Activated naive CD4-positive, alpha-beta T cell treated with anti-CD3 and anti-CD28 coated beads, Interleukin-2, amount 10 ng/mL, durations not matched to agents 7 days and 5 days (primary cell): ENCODE measurements at regions not wholly inside any gene's neighbourhood (a gene's known extent, or its start where the extent isn't known, plus 50 kb on each side); places are given as distances from the start of the nearest gene placed in this dataset.

Source experiments
- CTCF ChIA-PET: fragments of 350-600 bp; sonication (Branson Sonifier 250); formaldehyde crosslinking; loops from one replicate; lab custom pipeline; 2021; ENCODE audit warnings: antibody characterized with exemption; lab: Charles Lee
- DNase-seq: peaks from one replicate; pipeline ENCODE4 v3.0.0-alpha.2; 2020
- H3K27ac Mint-ChIP-seq: one replicate; pipeline ENCODE4 v1.8.0; 2021; ENCODE audit warnings: mild to moderate bottlenecking, moderate library complexity, mixed read lengths
- H3K27me3 Mint-ChIP-seq: one replicate; pipeline ENCODE4 v1.8.0; 2021; ENCODE audit warnings: mild to moderate bottlenecking, mixed read lengths
- H3K36me3 Mint-ChIP-seq: one replicate; pipeline ENCODE4 v1.8.0; 2021; ENCODE audit warnings: mixed read lengths
- H3K4me1 Mint-ChIP-seq: one replicate; pipeline ENCODE4 v1.8.0; 2021; ENCODE audit warnings: mixed read lengths
- H3K4me3 Mint-ChIP-seq: one replicate; pipeline ENCODE4 v1.8.0; 2021; ENCODE audit warnings: mild to moderate bottlenecking, moderate library complexity, mixed read lengths
- H3K9me3 Mint-ChIP-seq: one replicate; pipeline ENCODE4 v1.8.0; 2021; ENCODE audit warnings: mixed read lengths

DNA sequence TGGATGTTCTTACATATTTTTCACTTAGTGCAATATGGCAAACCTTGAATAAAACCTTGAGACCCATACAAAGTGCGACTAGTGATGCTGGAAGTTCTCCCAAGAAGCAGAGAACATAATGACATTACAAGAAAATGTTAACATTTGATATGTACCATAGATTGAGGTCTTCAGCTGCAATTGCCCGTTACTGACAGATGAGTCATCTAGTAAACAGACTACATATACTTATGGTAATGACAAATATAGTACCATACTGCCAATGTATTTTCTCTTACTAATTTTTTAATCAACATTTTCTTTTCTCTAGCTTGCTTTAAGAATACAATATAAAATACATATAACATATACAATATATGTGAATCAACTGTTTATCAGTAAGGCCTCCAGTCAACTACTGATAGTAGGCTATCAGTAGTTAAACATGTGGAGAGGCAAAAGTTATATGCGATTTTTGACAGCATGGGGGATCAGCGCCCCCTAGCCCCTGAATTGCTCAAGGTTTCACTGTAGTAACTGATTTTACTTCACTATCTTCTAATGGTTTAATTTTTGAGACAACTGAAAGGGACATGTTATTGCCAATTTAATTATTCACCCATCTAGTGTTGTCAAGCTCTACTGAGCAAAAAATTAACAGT is 166.7 kb upstream of the ADGRB3 start:
- H3K4me3 Mint-ChIP-seq, result no peak overlapping the region
- no peaks in the 10 kb centered on the region for H3K4me1 Mint-ChIP-seq
- no peaks in the 10 kb centered on the region for H3K36me3 Mint-ChIP-seq
- no peaks in the 10 kb centered on the region for H3K27me3 Mint-ChIP-seq
- H3K27ac Mint-ChIP-seq, result no peak overlapping the region
- DNase-seq, result no peak
- CTCF ChIA-PET, result no interaction called here
- peaks cover 3% of the 10 kb centered on the region for H3K9me3 Mint-ChIP-seq

DNA sequence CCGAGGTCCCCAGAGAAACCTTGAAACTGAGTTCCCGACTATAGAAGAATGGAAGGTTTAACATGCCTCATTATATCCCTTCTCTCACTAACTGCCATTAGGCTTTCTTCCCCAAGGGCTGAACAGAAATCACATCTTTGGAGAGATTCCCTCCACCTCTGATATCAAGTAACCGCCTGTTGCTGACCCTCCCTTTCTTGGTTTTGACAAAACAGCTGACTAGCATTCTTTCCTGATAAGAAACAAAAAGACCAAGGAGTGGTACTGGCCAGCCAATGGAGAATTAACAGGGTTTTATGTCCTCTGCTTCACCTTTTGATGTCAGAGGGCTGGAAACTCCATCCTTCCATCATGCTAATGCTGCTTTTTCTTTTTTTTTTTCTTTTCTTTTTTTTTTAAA is 176.6 kb upstream of the ADGRB3 start:
- Mint-ChIP-seq H3K4me3 (no peak overlapping the region), H3K27me3 (no peaks in the 10 kb centered on the region), H3K4me1 (no peaks in the 10 kb centered on the region), H3K36me3 (no peaks in the 10 kb centered on the region), H3K27ac (no peak overlapping the region), H3K9me3 (peaks cover 12% of the 10 kb centered on the region)
- CTCF ChIA-PET, result no interaction called here
- DNase-seq, result no peak

DNA sequence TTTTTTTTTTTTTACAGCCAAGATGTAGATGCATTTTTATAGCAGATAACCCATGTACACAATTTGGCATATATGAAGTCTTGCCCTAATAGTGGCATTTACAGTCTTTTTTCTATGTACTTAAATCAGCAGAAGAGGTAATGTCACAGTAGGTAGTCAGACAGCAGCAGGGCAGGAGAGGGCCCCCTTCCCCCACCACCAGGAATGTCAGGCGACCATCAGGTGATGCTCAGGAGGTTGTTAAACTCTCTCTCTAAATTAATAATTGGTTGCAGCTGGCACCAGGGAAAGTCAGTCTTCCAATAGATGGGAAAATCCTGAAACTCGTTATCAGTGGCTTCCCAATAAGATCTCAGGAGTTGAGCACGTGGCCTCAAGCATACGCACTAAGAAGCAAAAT is 188.0 kb upstream of the ADGRB3 start:
- no peak overlapping the region for H3K27ac Mint-ChIP-seq
- no peaks in the 10 kb centered on the region for H3K36me3 Mint-ChIP-seq
- no peaks in the 10 kb centered on the region for H3K27me3 Mint-ChIP-seq
- peaks cover 9% of the 10 kb centered on the region for H3K9me3 Mint-ChIP-seq
- H3K4me3 Mint-ChIP-seq, result no peak overlapping the region
- H3K4me1 Mint-ChIP-seq, result no peaks in the 10 kb centered on the region
- no peak for DNase-seq
- CTCF ChIA-PET, result no interaction called here

DNA sequence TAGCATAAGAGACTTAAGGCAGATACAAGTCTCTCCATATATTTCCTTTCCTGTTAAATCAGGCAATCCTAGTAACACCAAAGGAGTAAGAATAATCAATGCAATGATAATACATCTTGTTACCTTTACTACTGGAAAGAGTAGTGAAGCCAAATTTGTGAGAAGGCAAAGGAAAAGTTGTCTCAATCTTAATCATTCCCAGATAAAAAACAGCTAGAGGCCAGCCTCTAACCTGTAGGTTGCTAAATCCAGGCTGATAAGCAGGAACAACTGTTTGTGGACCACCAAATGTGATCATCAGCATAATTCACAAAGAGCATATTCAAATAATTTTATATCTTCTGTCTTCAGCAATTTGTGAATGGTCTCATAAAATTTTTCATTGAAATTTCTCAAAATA is 189.2 kb upstream of the ADGRB3 start:
- H3K4me1 Mint-ChIP-seq, result no peaks in the 10 kb centered on the region
- H3K9me3 Mint-ChIP-seq, result peaks cover 2% of the 10 kb centered on the region
- no peak for DNase-seq
- no peak overlapping the region for H3K4me3 Mint-ChIP-seq
- CTCF ChIA-PET, result no interaction called here
- H3K27me3 Mint-ChIP-seq, result no peaks in the 10 kb centered on the region
- H3K36me3 Mint-ChIP-seq, result no peaks in the 10 kb centered on the region
- no peak overlapping the region for H3K27ac Mint-ChIP-seq

DNA sequence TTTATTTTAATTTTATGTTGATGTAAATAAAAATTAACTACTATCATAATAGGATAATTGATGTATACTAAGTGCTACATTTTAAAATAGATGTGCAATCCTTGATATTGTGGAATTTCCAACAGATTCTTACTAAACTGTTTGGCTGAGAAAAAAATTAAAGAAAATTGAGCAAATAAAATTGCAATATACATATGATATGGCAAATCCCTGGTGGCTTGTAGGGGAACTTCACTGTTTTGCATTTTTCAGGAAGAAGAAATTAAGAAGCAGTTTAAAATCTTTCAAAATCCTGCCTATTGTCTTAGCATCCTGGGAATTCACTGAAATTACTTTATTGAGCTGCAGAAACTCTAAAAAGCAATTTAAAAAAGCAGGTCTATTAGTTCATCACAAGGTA is 191.4 kb upstream of the ADGRB3 start:
- Mint-ChIP-seq H3K9me3 (peaks cover 4% of the 10 kb centered on the region), H3K4me1 (no peaks in the 10 kb centered on the region), H3K36me3 (no peaks in the 10 kb centered on the region), H3K27ac (no peak overlapping the region), H3K4me3 (no peak overlapping the region), H3K27me3 (no peaks in the 10 kb centered on the region)
- CTCF ChIA-PET, result no interaction called here
- no peak for DNase-seq

DNA sequence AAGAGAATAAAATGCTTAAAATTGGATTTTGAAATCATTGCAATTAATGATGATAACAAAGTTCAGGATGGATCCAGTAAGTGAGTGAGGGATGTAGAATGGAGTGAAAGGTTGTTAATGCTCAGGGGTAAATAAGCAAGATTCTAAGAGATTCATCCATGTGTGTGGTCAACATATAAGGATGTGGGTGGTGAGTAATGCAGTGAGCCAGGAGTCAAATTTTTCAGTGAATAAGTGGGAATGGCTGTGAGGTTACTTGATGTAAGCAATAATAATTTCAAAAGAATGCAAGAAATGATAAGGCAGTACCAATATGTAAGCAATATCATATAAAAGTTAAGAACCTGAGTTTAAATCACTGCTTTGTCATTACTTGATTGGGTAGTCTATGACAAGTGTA is 207.5 kb upstream of the ADGRB3 start:
- no peak for DNase-seq
- Mint-ChIP-seq H3K27me3 (no peaks in the 10 kb centered on the region), H3K9me3 (peaks cover 3% of the 10 kb centered on the region), H3K4me1 (no peaks in the 10 kb centered on the region), H3K27ac (no peak overlapping the region), H3K4me3 (no peak overlapping the region), H3K36me3 (no peaks in the 10 kb centered on the region)
- CTCF ChIA-PET, result no interaction called here

DNA sequence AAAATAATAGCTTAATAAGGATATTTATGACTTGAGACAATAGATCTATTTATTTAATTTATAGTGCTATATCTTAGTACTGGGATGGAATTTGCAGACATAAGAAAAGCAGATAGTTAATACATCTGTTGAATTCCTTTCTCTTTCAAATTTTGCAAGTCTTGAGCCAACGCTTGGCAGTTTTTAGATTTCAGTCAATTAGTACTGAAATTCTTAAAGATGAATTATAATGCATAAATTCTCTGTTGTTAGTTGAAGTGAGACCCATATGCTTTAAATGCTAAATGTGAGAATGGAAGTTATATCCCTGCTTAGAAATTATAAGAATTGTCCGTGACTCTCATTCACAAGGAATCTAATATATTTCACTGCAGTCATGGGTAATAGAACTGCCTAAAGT is 225.1 kb upstream of the ADGRB3 start:
- H3K4me1 Mint-ChIP-seq, result no peaks in the 10 kb centered on the region
- no peak overlapping the region for H3K27ac Mint-ChIP-seq
- CTCF ChIA-PET, result no interaction called here
- H3K36me3 Mint-ChIP-seq, result no peaks in the 10 kb centered on the region
- H3K9me3 Mint-ChIP-seq, result peaks cover 3% of the 10 kb centered on the region
- no peaks in the 10 kb centered on the region for H3K27me3 Mint-ChIP-seq
- DNase-seq, result no peak
- no peak overlapping the region for H3K4me3 Mint-ChIP-seq

DNA sequence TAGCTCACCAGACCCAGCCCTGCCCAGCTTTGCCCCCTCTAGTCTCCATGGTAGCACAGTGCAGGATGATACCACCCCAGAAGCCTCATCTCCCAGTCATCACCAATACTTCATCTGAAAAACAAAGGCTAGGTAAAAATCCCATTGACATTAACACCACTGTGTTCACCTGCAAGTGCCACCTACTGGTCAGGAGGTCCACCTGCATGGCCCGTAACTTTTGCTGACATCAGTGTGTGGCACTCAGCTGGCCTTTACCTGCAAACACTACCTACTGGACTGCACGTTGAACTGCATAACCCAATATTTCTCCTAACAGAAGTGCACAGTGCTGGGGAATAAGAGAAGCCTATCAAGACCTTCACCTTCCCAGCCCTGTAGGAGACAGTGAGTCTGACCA is 234.7 kb upstream of the ADGRB3 start:
- no peak overlapping the region for H3K27ac Mint-ChIP-seq
- no peaks in the 10 kb centered on the region for H3K27me3 Mint-ChIP-seq
- DNase-seq, result no peak
- no peaks in the 10 kb centered on the region for H3K4me1 Mint-ChIP-seq
- H3K36me3 Mint-ChIP-seq, result no peaks in the 10 kb centered on the region
- H3K9me3 Mint-ChIP-seq, result peaks cover 3% of the 10 kb centered on the region
- CTCF ChIA-PET, result no interaction called here
- H3K4me3 Mint-ChIP-seq, result no peak overlapping the region

DNA sequence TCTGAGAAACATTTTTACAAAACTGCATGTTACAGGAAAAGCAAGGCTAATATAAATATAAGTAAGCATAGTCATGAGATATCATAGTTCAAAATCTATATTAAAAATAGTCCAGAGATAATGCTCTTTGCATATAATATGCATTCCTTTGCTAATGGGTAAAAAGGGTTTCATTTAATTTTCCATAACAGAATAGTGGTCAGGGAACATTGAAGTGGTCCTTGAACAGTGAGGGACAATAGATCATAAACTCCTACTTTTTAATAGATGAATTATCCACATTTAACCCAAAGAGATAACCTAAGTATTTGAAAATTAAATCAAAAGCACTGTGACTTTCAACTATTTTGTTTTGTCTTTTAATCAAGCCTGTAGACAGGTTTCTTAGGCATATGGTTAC is 243.1 kb upstream of the ADGRB3 start:
- Mint-ChIP-seq H3K27ac (no peak overlapping the region), H3K9me3 (peaks cover 4% of the 10 kb centered on the region), H3K4me3 (no peak overlapping the region), H3K36me3 (no peaks in the 10 kb centered on the region), H3K4me1 (no peaks in the 10 kb centered on the region), H3K27me3 (no peaks in the 10 kb centered on the region)
- no peak for DNase-seq
- CTCF ChIA-PET, result no interaction called here

DNA sequence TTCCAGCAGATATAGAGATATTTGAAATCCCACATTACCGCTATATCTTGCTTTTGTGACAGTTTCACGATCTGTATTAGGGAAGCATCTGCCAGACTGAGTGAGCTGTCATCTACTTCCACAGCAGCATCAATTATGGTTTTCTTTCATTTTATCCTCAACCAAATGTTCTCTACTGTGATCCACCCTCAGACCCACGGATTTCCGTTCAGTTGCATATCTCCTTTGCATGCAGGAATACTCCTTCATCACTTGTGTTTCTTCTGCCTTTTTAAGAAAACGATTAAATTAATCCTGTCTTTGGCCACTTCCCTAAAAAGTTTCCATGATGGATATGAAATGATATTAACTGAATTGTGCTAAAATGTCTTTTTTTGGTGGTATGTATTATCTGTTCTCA is 262.1 kb upstream of the ADGRB3 start:
- Mint-ChIP-seq H3K4me1 (no peaks in the 10 kb centered on the region), H3K27me3 (no peaks in the 10 kb centered on the region), H3K36me3 (no peaks in the 10 kb centered on the region), H3K4me3 (no peak overlapping the region), H3K27ac (no peak overlapping the region), H3K9me3 (peaks cover 4% of the 10 kb centered on the region)
- DNase-seq, result no peak
- CTCF ChIA-PET, result no interaction called here

DNA sequence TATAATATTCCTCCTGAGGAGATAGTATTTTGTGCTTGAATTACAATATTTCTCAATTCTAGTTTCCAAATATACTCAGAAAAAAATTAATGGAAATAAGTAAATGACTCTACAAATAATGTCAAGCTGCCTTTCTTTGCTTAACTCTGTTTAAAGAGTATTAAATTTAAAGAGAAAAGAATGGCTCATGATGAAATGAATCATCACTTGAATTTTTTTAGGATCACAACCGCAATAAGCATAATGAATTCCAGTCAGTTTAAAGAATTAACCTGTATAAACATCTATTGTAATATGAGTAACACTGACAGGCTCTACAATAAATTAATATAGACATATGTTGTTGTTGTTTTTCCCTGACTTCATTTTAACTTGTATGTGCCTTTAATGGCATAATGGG is 266.2 kb upstream of the ADGRB3 start:
- Mint-ChIP-seq H3K4me3 (no peak overlapping the region), H3K27ac (no peak overlapping the region), H3K27me3 (no peaks in the 10 kb centered on the region), H3K4me1 (no peaks in the 10 kb centered on the region), H3K9me3 (peaks cover 2% of the 10 kb centered on the region), H3K36me3 (no peaks in the 10 kb centered on the region)
- no peak for DNase-seq
- CTCF ChIA-PET, result no interaction called here

DNA sequence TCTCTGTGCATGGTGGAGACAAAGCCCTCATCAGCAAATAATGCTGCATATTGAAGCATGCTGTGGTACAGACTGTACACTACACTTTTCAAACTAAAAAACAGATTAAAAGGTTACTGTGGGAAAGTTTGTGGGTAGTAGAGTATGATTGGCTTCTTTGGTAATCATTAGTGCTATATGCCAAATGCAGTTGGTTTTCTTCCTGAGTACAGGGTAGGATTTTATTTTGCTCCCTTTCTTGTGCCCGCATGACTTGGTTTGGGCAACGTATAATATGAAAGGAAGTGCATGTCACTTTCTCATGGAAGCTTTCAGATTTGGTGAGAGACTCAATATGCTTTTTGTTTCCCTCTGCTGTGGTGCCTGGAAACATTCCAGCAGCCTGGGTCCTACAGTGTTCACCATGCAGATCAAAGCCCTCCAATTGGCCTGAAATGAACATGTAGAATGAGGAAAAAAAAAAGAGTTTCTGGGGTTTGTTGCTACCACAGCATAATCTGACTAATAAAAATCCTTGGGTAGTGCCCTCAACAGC is 270.7 kb upstream of the ADGRB3 start:
- CTCF ChIA-PET, result no interaction called here
- no peak for DNase-seq
- no peaks in the 10 kb centered on the region for H3K4me1 Mint-ChIP-seq
- no peaks in the 10 kb centered on the region for H3K36me3 Mint-ChIP-seq
- H3K27me3 Mint-ChIP-seq, result no peaks in the 10 kb centered on the region
- peaks cover 14% of the 10 kb centered on the region for H3K9me3 Mint-ChIP-seq
- no peak overlapping the region for H3K4me3 Mint-ChIP-seq
- no peak overlapping the region for H3K27ac Mint-ChIP-seq

DNA sequence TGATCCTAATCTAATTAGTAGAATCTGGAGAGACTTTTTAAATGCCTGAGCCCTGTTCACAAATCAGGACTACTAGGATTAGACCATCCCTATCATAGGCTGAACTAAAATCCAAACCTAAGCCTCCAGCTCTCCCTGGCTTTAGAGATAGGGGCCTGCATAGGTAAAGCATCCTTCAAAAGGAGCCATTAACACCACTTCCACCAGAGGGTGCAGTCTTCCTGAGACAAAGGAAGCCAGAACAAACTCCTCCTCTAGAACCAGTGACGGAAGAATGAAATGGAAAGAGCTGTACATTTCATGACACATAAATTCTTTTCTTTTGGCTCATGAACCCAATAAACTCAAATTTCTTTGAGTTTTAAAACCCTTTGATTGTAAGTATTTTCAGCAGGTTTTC is 291.2 kb upstream of the ADGRB3 start:
- Mint-ChIP-seq H3K27ac (no peak overlapping the region), H3K4me1 (no peaks in the 10 kb centered on the region), H3K9me3 (no peaks in the 10 kb centered on the region), H3K36me3 (no peaks in the 10 kb centered on the region), H3K4me3 (no peak overlapping the region), H3K27me3 (no peaks in the 10 kb centered on the region)
- CTCF ChIA-PET, result interaction anchor here (1.0 kb wide), 1 partner anchor 31 kb away, joined by 3 read pairs; no protein-coding TSS in a partner anchor
- no peak for DNase-seq

DNA sequence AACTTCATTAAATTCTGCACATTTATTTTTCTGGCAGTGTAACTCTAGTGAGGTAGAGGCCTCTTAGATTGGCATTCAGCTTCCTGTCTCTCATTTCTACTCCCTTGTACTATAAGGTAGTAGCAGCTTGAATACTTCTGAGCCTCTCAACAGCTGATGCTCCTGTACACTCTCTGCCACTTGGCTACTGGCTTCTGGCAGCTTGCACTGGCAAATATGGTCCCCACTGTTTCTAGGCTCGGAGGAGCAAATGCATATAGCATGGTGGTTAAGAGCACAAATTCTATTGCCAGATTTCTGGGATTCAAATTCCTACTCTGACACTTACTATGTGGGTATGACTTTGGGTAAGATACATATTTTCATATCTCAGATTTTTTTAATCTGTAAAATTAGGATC is 292.8 kb upstream of the ADGRB3 start:
- Mint-ChIP-seq H3K27me3 (no peaks in the 10 kb centered on the region), H3K9me3 (no peaks in the 10 kb centered on the region), H3K4me3 (no peak overlapping the region), H3K27ac (no peak overlapping the region), H3K4me1 (no peaks in the 10 kb centered on the region), H3K36me3 (no peaks in the 10 kb centered on the region)
- CTCF ChIA-PET, result no interaction called here
- DNase-seq, result no peak

DNA sequence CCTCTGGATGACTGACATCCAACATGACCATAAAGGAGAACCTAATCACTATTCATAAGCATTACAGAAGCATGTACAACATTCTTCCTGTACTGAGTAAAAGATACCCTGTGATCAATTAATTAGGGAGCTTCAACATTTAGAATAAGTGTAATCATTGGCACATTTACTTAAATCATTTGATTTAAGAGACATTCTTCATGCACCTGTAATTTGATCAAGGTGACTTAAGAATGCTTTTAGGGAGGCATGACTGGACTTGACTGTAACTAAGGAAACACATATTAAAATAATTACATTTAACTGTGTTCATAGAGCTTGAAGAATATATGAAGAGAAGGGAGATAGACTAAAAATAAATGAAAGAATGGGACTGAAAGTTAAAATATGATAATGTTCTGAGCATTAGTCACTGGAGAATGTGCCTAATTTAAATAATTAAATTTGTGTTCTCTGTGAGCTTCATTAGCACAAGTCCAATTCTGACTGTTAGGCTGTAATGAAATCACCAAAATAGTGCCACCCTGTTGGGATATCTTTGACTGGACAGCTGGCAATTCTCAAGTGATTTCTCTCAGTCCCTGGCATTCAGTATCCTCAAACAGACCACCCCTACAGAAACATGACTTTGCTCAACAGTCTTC is 295.5 kb upstream of the ADGRB3 start:
- Mint-ChIP-seq H3K4me3 (no peak overlapping the region), H3K4me1 (no peaks in the 10 kb centered on the region), H3K27me3 (no peaks in the 10 kb centered on the region), H3K9me3 (no peaks in the 10 kb centered on the region), H3K27ac (no peak overlapping the region), H3K36me3 (no peaks in the 10 kb centered on the region)
- CTCF ChIA-PET, result no interaction called here
- DNase-seq, result no peak
